WI38 (cell line): ENCODE measurements at regions not wholly inside any gene's neighbourhood (a gene's known extent, or its start where the extent isn't known, plus 50 kb on each side); places are given as distances from the start of the nearest gene placed in this dataset.

ENCODE experiments used
- H3K4me3 ChIP-seq: 2 replicates; pipeline ENCODE4 v1.5.1; 2011; ENCODE audit warnings: low read depth, mild to moderate bottlenecking, control low read depth, low read length
- TF ChIP-seq, protein P1 (sequence below): IDR thresholded peaks from 2 replicates; pipeline ENCODE4 v1.5.1; 2012; ENCODE audit warnings: low read depth, mild to moderate bottlenecking, control low read depth, low read length

DNA sequence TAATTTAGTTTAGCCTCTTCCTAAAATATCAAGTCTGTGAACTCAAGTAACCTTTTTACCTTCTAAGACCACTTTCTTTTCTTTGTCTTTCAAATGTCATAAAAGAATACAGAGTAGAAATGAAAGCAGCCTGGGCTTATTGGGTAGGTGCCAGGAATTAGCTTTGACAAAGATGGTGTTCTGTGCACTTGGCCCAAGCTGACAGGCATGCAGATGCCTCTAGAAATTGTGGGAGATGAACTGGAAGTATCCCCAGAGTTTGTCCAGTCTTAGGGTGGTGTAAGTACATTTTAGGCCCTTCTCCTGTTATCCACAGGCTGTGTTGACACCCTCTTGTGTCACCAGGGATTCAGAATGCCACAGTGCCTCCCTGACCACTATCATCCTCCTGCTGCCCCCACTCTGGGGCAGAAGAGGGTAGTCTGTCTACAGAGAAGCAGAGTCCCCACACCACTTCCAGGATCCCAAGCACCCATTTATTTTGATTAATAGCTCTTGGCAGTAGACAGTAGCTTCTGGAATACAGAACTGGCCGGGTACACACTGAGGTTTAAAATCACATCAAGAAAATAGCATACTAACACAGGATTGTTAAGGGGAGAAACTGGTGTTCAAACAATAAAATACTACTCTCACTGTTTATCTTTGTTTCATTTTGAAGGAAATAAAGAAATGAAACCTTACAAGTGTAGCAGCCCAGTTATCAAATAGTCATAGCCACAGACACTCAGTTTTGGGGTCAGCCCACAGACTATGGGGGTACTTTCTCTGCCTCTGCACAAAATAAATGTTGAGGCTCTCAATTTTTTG is 343.2 kb downstream of the KCNRG start:
- H3K4me3 ChIP-seq = no peak overlapping the region
- TF ChIP-seq, protein P1, sequence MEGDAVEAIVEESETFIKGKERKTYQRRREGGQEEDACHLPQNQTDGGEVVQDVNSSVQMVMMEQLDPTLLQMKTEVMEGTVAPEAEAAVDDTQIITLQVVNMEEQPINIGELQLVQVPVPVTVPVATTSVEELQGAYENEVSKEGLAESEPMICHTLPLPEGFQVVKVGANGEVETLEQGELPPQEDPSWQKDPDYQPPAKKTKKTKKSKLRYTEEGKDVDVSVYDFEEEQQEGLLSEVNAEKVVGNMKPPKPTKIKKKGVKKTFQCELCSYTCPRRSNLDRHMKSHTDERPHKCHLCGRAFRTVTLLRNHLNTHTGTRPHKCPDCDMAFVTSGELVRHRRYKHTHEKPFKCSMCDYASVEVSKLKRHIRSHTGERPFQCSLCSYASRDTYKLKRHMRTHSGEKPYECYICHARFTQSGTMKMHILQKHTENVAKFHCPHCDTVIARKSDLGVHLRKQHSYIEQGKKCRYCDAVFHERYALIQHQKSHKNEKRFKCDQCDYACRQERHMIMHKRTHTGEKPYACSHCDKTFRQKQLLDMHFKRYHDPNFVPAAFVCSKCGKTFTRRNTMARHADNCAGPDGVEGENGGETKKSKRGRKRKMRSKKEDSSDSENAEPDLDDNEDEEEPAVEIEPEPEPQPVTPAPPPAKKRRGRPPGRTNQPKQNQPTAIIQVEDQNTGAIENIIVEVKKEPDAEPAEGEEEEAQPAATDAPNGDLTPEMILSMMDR = no peak

DNA sequence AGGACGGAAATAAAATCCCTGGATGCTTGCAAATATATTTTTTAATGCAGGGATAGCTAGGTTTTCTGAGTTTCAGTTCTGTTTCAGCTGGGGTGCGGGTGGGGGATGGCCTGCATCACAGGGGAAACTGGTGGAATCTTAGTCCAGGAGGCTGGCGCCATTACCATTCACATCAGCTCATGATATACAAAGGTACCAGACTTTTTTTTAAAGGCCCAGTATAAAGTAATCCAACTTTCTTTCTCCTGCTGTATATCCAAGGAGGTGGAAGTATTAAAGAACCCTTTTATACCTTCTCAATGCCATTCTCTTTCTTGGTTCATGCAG is 343.8 kb downstream of the KCNRG start:
- no peak overlapping the region for H3K4me3 ChIP-seq
- TF ChIP-seq, protein P1 = no peak

DNA sequence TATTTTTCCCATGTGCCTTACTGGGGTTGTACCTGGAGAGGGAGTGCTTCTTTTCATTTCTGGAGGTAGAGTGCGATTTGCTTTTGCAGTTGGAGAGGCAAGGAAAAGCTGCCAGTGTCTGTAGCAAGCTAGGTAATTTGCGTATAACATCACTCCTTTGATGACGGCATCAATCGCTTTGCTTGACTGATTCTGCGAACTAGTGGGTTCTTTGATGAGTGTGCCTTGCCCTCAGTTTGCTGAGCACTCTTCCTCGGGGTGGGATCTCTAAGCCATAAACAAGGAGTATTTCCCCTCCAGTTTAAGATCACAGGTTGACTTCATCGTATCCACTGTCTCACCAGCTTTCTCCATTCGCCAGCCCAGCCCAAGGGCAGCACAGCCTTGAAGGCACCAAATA is 344.5 kb downstream of the KCNRG start:
- TF ChIP-seq, protein P1 = no peak
- H3K4me3 ChIP-seq = no peak overlapping the region

DNA sequence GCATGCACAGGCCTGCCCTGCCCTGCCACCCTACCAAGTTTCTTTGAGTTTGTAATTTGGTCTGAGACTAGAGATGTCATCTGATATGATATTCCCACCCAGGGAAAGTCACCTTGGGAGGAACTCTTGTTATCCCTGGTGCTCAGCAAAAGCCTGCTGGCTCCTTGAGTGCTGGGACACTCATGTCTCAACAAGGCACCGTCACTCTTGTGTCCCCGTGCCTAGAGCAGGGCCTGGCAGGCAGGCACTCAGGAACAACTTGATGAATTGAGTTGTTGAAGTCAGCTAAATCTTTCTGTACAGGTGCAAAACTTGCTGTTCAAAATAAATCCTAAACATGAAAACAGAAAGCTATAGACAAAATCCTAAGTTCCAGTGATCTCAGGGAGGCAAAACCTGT is 345.4 kb downstream of the KCNRG start:
- TF ChIP-seq, protein P1 = no peak
- H3K4me3 ChIP-seq = no peak overlapping the region

DNA sequence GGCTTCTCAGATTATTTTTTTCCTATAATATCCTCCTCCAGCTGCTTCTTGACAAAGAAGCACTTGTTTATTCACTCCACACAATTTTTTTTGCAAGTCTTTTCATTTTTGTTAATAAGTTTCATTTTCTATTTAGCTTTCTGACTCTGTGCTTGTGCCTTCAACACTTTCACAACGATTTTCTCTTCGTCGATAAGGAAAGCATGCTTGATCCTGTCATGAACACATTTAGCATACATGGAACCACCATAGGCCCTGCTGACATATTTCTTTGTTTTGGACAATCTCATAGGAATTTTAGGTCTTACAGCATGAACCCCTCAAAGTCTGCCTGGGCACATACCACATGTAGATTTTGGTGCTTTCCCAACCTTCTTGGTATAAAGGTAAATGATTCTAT is 346.0 kb downstream of the KCNRG start:
- TF ChIP-seq, protein P1 = no peak
- no peak overlapping the region for H3K4me3 ChIP-seq

DNA sequence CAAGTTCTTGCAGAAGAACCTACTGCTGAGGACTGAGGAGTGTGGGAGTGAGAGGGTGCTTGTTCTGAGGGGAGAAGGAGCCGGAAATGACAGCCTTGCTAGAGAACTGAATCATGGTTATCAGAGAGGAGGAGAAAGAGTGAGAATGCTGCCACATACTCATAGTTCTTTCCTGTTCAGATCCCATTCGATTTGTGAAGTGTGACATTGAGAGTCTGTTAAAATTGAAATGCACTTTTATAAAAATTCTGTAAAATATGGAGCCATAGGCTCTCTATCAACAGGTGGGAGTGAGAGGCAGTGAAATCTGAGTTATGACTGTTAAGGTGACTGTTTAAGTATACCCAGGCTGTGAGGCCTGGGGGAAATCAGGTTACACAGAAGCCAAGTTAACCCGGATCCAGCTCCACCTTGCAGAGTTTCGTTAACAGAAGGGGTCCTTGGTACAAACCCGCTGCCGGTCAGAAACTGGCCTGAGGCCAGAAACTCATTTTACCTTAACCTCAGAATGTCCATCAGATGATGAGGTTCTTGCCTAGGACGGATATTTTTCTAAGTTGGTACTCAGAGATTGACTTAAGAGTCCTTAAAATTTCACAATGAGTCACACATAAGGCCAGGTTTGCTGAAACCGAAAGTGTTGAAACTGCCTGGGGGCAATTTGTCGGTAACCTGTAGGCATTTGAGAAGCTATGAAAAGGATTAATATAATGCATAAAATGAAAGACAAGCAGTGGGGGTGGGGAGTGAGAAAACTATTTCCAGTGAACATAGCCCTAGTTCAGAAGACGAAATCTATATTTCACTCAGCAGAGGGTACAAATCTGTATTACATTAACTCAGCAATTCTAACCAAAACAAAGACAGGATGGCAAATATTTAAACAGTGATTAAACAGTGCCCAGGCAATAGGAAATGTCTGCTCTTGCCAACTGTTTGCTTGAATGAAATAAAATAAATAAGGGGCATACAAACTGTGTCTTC is 350.5 kb downstream of the KCNRG start:
- H3K4me3 ChIP-seq = no peak overlapping the region
- TF ChIP-seq, protein P1 = no peak
